DND-41 (cell line): ENCODE measurements at regions not wholly inside any gene's neighbourhood (a gene's known extent, or its start where the extent isn't known, plus 50 kb on each side); places are given as distances from the start of the nearest gene placed in this dataset.
"Not testable (repeated sequence)": the region's sequence is repeated elsewhere in the genome, so short reads cannot be mapped to it uniquely, and the experiment has no call there.

ENCODE experiments used
- ATAC-seq: fragments of 200-7000 bp; cut with Tn5 transposase; 3 replicates; pipeline ENCODE4 v1.9.1; 2021; ENCODE audit warnings: low read depth; ENCODE audit not compliant: insufficient read depth
- DNase-seq: peaks from one replicate; pipeline ENCODE4 v3.0.0-alpha.2; 2020
- H2AFZ ChIP-seq: 2 replicates; pipeline ENCODE4 v1.6.0; 2012; ENCODE audit warnings: low read depth, low read length
- H3K27ac ChIP-seq: 2 replicates; pipeline ENCODE4 v1.5.1; 2012; ENCODE audit warnings: low read length, inconsistent platforms
- H3K27me3 ChIP-seq: fragments of 200-600 bp; sonication (generic); 2 replicates; pipeline ENCODE4 v1.6.0; 2012; ENCODE audit warnings: low read length, mild to moderate bottlenecking, inconsistent platforms; ENCODE audit not compliant: insufficient read depth, poor library complexity
- H3K36me3 ChIP-seq: 2 replicates; pipeline ENCODE4 v1.5.1; 2012; ENCODE audit warnings: low read length, inconsistent platforms; ENCODE audit not compliant: insufficient read depth
- H3K4me1 ChIP-seq: 2 replicates; pipeline ENCODE4 v1.5.1; 2012; ENCODE audit warnings: mild to moderate bottlenecking, low read length; ENCODE audit not compliant: insufficient read depth
- H3K4me2 ChIP-seq: 2 replicates; pipeline ENCODE4 v1.6.0; 2012; ENCODE audit warnings: mild to moderate bottlenecking, moderate library complexity, low read length, inconsistent platforms; ENCODE audit not compliant: insufficient read depth
- H3K4me3 ChIP-seq, 2 experiments: fragments of 200-600 bp in 1 of 2; shearing (Covaris generic) in 1 of 2; 2 replicates each; pipeline ENCODE4 v1.5.1; 2012 to 2016; ENCODE audit warnings: inconsistent platforms in 2 of 2, low read length in 2 of 2, mild to moderate bottlenecking in 2 of 2, low read depth in 1 of 2, moderate library complexity in 1 of 2
- H3K79me2 ChIP-seq: 2 replicates; pipeline ENCODE4 v1.6.0; 2012; ENCODE audit warnings: low read length, inconsistent platforms; ENCODE audit not compliant: insufficient read depth
- H3K9ac ChIP-seq: 2 replicates; pipeline ENCODE4 v1.6.0; 2012; ENCODE audit warnings: low read depth, mild to moderate bottlenecking, inconsistent platforms, low read length, moderate library complexity
- H3K9me3 ChIP-seq: 2 replicates; pipeline ENCODE4 v1.5.1; 2012; ENCODE audit warnings: low read length, moderate library complexity, mild to moderate bottlenecking, inconsistent platforms; ENCODE audit not compliant: insufficient read depth, severe bottlenecking
- H4K20me1 ChIP-seq: 2 replicates; pipeline ENCODE4 v1.6.0; 2012; ENCODE audit warnings: low read length; ENCODE audit not compliant: insufficient read depth
- EZH2 ChIP-seq: IDR thresholded peaks from 3 replicates; pipeline ENCODE4 v1.6.1; 2012; ENCODE audit warnings: borderline replicate concordance, low read depth, mild to moderate bottlenecking, moderate library complexity, low read length, inconsistent platforms; ENCODE audit not compliant: severe bottlenecking
- TF ChIP-seq, protein P1 (sequence below): IDR thresholded peaks from 2 replicates; pipeline ENCODE4 v1.5.1; 2012; ENCODE audit warnings: borderline replicate concordance, low read length, moderate library complexity, mild to moderate bottlenecking; ENCODE audit not compliant: poor library complexity, severe bottlenecking; ENCODE audit errors: extremely low read depth

DNA sequence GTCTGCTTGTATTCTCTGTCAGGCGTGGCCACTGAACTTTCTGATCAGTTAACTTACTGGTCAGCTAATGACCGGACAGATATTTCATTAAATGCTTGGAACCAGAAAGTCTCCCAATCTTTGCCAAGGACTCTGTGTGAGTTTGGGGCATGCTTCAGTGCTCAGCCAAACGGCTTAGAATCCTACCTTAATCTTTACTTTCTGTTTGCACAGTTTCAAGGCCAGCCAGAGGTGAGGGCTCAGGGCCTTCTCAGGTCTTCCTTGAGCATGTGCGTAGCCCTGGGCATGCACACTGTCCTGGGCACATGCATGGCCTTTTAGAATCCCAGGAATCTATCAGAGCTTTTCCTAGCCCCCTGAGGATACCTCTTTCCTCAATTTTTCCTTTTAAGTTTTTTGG is 230.1 kb downstream of the RAB11FIP4 start:
- Histone ChIP-seq H3K36me3 (no peaks in the 10 kb centered on the region), H3K27ac (no peak overlapping the region), H3K4me3 (no peak overlapping the region), H3K27me3 (no peaks in the 10 kb centered on the region), H2AFZ (no peak overlapping the region), H4K20me1 (no peaks in the 10 kb centered on the region), H3K79me2 (no peaks in the 10 kb centered on the region), H3K4me2 (no peak overlapping the region), H3K4me1 (no peaks in the 10 kb centered on the region), H3K9ac (no peak overlapping the region), H3K9me3 (peaks cover 4% of the 10 kb centered on the region)
- ATAC-seq, result no peak
- DNase-seq, result no peak
- no peak for TF ChIP-seq EZH2
- TF ChIP-seq, protein P1, sequence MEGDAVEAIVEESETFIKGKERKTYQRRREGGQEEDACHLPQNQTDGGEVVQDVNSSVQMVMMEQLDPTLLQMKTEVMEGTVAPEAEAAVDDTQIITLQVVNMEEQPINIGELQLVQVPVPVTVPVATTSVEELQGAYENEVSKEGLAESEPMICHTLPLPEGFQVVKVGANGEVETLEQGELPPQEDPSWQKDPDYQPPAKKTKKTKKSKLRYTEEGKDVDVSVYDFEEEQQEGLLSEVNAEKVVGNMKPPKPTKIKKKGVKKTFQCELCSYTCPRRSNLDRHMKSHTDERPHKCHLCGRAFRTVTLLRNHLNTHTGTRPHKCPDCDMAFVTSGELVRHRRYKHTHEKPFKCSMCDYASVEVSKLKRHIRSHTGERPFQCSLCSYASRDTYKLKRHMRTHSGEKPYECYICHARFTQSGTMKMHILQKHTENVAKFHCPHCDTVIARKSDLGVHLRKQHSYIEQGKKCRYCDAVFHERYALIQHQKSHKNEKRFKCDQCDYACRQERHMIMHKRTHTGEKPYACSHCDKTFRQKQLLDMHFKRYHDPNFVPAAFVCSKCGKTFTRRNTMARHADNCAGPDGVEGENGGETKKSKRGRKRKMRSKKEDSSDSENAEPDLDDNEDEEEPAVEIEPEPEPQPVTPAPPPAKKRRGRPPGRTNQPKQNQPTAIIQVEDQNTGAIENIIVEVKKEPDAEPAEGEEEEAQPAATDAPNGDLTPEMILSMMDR, result no peak

DNA sequence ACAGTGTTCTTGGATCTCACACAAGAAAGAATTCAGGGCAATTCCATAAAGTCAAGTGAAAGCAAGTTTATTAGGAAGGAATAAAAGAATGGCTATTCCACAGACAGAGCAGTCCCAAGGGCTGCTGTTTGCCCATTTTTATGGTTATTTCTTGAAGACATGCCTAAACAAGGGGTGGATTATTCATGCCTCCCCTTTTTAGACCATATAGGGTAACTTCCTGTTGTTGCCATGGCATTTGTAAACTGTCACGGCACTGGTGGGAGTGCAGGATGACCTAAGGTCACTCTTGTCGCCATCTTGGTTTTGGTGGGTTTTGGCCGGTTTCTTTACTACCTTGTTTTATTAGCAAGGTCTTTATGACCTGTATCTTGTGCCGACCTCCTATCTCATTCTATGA is 219.6 kb downstream of the RAB11FIP4 start:
- H3K27me3 ChIP-seq, DNase-seq, H3K36me3 ChIP-seq, H2AFZ ChIP-seq, H3K9me3 ChIP-seq, H3K9ac ChIP-seq, ATAC-seq, H4K20me1 ChIP-seq, H3K4me1 ChIP-seq, H3K4me2 ChIP-seq, H3K4me3 ChIP-seq, H3K79me2 ChIP-seq, H3K27ac ChIP-seq: not testable (repeated sequence)

DNA sequence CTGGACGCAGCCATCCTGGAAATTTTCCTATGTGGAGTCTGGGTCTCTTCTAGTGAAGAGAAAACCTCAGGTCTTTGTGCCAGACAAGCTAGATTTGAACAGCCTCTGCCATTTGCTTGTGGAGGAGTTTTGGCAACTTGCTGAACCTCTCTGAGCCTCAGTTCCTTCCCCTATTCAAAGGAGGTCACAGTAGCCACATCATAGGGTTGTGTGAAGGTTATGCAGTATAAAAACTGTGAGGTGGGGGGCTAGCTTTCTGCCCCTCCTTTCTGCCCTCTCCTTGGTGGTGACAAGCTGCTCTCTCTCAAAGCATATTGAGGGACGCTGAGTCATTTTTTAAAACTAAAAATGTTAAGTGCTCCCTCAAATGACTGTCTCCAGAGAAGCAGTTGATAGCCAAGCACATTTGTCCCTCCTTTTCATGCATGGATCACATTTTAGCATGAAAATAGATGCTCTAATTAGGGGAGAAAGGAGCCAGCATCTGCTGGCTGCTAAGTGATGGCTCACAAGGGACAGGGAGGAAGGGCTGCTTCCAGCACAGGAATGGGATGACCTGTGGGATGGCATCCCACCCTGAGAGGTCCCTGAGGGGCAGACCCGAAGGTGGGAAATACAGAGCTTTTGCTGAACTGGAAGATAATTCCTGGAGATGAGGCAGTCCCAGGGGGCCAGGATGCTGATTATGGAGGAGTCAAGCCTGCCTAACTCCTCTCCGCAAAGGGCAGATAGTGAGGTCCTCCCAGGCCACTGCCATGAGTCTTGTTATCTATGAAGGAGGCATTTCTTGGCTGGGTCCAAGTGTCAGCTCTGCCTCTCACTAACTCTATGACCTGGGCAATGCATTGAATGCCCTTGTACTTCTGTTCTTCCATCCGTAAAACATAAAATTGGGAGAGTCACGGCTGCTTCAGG is 218.8 kb downstream of the RAB11FIP4 start:
- Histone ChIP-seq H3K27me3 (no peaks in the 10 kb centered on the region), H3K36me3 (no peaks in the 10 kb centered on the region), H3K9ac (no peak overlapping the region), H3K27ac (no peak overlapping the region), H4K20me1 (no peaks in the 10 kb centered on the region), H3K4me2 (no peak overlapping the region), H3K4me1 (no peaks in the 10 kb centered on the region), H3K79me2 (no peaks in the 10 kb centered on the region), H3K9me3 (no peaks in the 10 kb centered on the region), H2AFZ (no peak overlapping the region), H3K4me3 (no peak overlapping the region)
- TF ChIP-seq, protein P1, result no peak
- DNase-seq (no peak), ATAC-seq (no peak)

DNA sequence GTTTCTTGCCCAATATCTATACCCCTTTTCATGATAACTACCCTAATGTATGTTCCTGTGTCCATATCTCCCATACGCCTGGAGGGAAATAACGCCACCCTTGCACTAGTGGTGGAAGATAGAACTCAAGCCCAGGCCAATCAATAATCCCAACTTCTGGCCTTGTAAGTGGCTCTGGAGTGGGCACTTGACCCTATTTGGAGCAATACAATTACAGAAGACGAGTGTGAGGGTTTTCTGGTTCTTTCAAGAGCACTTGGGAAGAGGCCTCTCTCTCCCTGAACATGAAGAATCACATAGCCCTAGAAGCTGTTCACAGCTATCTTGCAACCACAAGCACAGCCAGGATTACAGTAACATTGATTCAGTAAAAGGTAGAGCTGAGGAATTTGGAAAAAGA is 217.9 kb downstream of the RAB11FIP4 start:
- Histone ChIP-seq H2AFZ (no peak overlapping the region), H3K27ac (no peak overlapping the region), H4K20me1 (no peaks in the 10 kb centered on the region), H3K4me2 (no peak overlapping the region), H3K4me1 (no peaks in the 10 kb centered on the region), H3K9me3 (no peaks in the 10 kb centered on the region), H3K27me3 (no peaks in the 10 kb centered on the region), H3K36me3 (no peaks in the 10 kb centered on the region), H3K79me2 (no peaks in the 10 kb centered on the region), H3K9ac (no peak overlapping the region), H3K4me3 (no peak overlapping the region)
- ATAC-seq, result no peak
- TF ChIP-seq EZH2, result no peak
- TF ChIP-seq, protein P1, result no peak
- DNase-seq, result no peak
